Subcutaneous abdominal adipose tissue (tissue), 5 donors: ENCODE measurements at regions not wholly inside any gene's neighbourhood (a gene's known extent, or its start where the extent isn't known, plus 50 kb on each side); places are given as distances from the start of the nearest gene placed in this dataset.

Experiments
- H3K27ac ChIP-seq: one replicate; pipeline ENCODE4 v1.7.0; 2013; ENCODE audit warnings: low read depth, mild to moderate bottlenecking, inconsistent platforms, low read length, moderate library complexity
- H3K27me3 ChIP-seq, 5 donors: one replicate each; pipeline ENCODE4 v1.7.0; 2013; ENCODE audit warnings: low read length in 5 of 5, inconsistent platforms in 1 of 5; ENCODE audit not compliant: control insufficient read depth in 5 of 5, insufficient read depth in 4 of 5
- H3K36me3 ChIP-seq, 5 donors: one replicate each; pipeline ENCODE4 v1.7.0; 2013; ENCODE audit warnings: low read length in 5 of 5; ENCODE audit not compliant: control insufficient read depth in 5 of 5, insufficient read depth in 5 of 5
- H3K4me1 ChIP-seq, 5 donors: one replicate each; pipeline ENCODE4 v1.7.0; 2013; ENCODE audit warnings: low read length in 5 of 5, mild to moderate bottlenecking in 3 of 5, moderate library complexity in 1 of 5; ENCODE audit not compliant: control insufficient read depth in 5 of 5, insufficient read depth in 5 of 5
- H3K4me3 ChIP-seq, 5 donors: one replicate each; pipeline ENCODE4 v1.7.0; 2013; ENCODE audit warnings: low read length in 5 of 5, low read depth in 1 of 5
- H3K9ac ChIP-seq, 5 donors: one replicate each; pipeline ENCODE4 v1.7.0; 2013; ENCODE audit warnings: low read length in 5 of 5, mild to moderate bottlenecking in 4 of 5, moderate library complexity in 3 of 5
- H3K9me3 ChIP-seq, 5 donors: one replicate each; pipeline ENCODE4 v1.7.0; 2013; ENCODE audit warnings: low read length in 5 of 5; ENCODE audit not compliant: control insufficient read depth in 5 of 5
- donor health status: healthy.
- donor health status: healthy.
- donor health status: healthy.
- donor health status: healthy.
- donor health status: healthy.

DNA sequence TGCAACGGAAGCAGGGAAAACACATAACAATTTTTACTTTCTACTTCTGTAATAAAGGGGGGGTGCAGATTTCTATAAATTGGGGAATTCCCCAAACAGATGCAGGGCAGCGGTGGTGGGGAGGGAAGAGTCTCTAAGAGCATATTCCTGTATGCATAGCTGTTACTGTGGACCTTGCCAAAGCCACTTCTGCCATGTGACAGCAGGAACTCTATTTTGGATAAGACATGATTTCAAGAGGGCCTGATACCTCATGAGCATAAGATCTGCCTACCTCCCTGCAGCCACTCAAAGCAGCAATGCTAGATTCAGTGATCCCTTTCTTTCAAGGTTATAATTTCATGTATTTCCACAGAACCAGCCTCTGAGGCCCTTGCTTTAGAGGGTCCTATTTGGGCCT lies 86.2 kb upstream of the CNKSR3 start:
- H3K36me3 ChIP-seq = no peaks in the 10 kb centered on the region
- no peaks in the 10 kb centered on the region for H3K27me3 ChIP-seq
- no peak overlapping the region for H3K27ac ChIP-seq
- no peak overlapping the region for H3K4me3 ChIP-seq
- H3K4me1 ChIP-seq = no peaks in the 10 kb centered on the region
- H3K9ac ChIP-seq = no peak overlapping the region
- H3K9me3 ChIP-seq = no peaks in the 10 kb centered on the region

DNA sequence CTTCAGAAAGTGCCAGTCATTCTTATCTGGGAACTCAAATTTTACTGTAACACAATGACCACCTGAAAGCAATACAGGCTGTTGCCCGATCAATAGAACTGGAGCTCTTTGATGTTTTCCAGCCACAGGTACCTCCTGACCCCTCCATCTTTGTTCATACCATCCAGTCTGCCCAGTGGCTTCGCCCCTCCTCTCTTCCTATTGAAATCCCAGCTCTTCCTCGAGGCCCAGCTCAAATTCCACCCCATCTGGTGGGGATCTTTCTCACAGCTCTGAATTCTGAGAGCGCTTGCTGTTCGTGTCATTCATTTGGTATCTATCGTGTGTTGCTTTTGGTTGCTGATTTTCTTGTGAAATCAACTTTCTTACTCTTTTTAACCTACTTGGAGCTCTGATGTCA lies 87.9 kb upstream of the CNKSR3 start:
- Histone ChIP-seq H3K27ac (no peak overlapping the region), H3K27me3 (peaks cover 0 to 1% (median 0%) of the 10 kb centered on the region in 5 donors), H3K36me3 (no peaks in the 10 kb centered on the region), H3K4me3 (no peak overlapping the region), H3K9ac (no peak overlapping the region), H3K4me1 (no peaks in the 10 kb centered on the region), H3K9me3 (peaks cover 0 to 4% (median 0%) of the 10 kb centered on the region in 5 donors)

DNA sequence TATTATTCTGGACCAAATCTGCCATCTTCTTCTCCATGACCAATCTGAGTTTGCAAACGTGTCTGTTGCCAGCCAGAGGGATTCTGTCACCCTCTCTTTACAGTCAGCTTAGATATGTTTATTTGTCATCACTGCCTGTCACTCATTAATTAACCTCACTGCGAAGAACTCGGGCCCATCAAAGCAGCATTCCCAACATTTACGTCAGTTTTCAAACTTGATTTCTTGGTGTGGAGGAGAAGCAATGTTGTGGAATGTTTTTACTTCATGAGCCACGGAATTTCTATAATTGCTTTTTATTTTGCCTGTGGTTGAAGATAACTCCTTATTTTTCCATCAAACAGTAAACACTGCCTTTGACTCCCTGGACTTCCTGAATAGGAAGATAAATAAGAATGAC lies 91.8 kb upstream of the CNKSR3 start:
- Histone ChIP-seq H3K9me3 (peaks cover 0 to 4% (median 0%) of the 10 kb centered on the region in 5 donors), H3K27ac (no peak overlapping the region), H3K9ac (no peak overlapping the region), H3K27me3 (peaks cover 0 to 3% (median 2%) of the 10 kb centered on the region in 5 donors), H3K36me3 (no peaks in the 10 kb centered on the region), H3K4me1 (no peaks in the 10 kb centered on the region), H3K4me3 (no peak overlapping the region)

DNA sequence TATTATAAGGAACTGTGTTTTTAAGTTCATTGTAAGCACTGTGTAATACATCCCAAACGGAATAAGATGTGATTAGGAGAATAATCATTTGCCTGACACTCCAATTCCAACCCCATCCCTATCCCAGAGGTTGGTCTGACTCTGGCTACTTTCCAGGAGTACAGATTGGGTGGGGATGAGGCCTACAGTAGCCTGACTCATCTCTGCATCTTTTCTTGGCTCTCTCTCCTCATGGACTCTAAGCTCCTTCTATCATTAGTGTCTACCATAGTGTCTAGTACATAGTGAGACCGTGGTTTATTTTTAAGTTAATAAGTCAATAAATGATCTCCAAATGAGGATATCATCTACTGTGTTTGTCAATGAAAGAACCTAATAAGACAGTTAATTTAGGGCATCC lies 92.2 kb upstream of the CNKSR3 start:
- Histone ChIP-seq H3K27me3 (peaks cover 0 to 3% (median 2%) of the 10 kb centered on the region in 5 donors), H3K27ac (no peak overlapping the region), H3K9ac (no peak overlapping the region), H3K9me3 (peaks cover 0 to 4% (median 0%) of the 10 kb centered on the region in 5 donors), H3K36me3 (no peaks in the 10 kb centered on the region), H3K4me1 (no peaks in the 10 kb centered on the region), H3K4me3 (no peak overlapping the region)

DNA sequence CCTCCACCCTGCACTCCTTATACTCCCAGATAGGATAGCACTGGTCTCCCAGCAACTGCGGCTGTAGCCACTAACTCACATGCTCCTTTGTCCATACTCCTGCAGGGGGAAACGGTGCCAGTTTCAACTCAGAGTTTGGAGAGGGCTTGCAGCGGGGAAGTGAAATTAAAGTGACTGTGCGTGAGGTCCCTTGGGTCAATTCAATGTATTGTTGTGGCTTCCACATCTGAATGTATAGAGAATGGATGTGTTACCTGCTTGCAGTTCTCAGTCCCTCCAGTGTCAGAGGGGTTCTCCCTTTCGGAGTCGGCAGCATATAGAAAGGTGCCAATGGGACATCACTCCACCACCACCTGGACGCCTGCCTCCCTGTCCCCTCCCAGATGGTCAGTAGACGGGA lies 93.6 kb upstream of the CNKSR3 start:
- Histone ChIP-seq H3K9me3 (peaks cover 0 to 4% (median 0%) of the 10 kb centered on the region in 5 donors), H3K4me1 (no peaks in the 10 kb centered on the region), H3K4me3 (no peak overlapping the region), H3K27me3 (peaks cover 0 to 3% (median 2%) of the 10 kb centered on the region in 5 donors), H3K36me3 (no peaks in the 10 kb centered on the region), H3K9ac (no peak overlapping the region), H3K27ac (no peak overlapping the region)

DNA sequence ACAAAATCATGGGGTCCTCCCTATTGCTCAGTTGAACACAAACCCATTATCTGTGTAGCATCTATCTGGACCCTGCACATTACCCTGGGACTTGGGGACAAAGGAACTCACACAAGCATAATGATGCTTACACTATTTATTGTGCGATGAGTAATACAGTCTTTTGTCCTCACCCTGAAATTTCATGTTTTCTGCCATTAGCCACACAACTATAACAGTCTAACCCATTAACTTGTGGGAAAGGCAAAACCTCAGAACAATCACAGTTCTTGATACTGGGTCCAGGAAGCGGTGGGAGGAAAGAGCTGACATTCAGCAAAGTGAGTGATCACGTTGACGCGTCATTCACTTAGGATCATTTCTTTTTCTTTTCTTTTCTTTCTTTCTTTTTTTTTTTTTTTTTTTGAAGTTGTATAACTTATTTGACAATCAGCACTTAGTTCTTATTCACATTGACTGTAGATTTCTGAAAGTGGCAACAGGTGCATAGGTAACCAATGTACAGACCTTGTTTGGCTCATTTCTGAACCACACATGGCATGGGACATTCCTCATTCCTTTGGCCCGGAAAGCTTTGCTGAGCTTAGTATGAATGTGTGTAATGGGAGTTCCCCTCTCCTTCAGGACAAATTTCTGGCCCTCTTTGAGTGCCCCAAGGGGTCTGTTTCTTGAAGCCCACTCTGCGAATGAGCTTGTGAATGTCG lies 94.8 kb upstream of the CNKSR3 start:
- Histone ChIP-seq H3K9me3 (peaks cover 0 to 4% (median 0%) of the 10 kb centered on the region in 5 donors), H3K4me1 (no peaks in the 10 kb centered on the region), H3K4me3 (no peak overlapping the region), H3K9ac (no peak overlapping the region), H3K27me3 (peaks cover 0 to 3% (median 2%) of the 10 kb centered on the region in 5 donors), H3K36me3 (no peaks in the 10 kb centered on the region), H3K27ac (no peak overlapping the region)

DNA sequence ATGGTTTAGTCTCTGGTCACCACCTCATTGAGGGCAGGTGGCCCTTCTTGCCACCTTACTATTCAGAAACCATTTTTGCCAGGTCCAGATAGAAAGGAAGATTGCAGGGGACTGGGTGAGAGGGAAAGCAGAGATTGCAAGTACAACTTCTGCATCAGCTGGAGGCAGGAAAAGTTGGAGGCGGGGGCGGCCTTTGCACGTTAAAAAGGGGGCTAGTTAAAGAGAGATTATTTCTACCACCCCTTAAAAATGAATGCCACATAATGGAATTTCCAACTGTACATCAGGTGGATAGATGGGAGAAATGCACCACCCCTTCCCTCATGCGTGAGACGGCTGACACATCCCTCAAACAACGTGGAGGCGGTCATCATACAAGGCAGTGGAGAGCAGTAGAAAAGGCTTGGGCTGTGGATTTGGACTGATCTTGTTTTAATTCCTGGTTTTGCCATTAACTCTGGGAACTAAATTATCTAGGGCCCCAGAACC lies 95.4 kb upstream of the CNKSR3 start:
- H3K4me3 ChIP-seq = no peak overlapping the region
- peaks cover 0 to 4% (median 0%) of the 10 kb centered on the region in 5 donors for H3K9me3 ChIP-seq
- no peak overlapping the region for H3K27ac ChIP-seq
- H3K9ac ChIP-seq = no peak overlapping the region
- H3K4me1 ChIP-seq = no peaks in the 10 kb centered on the region
- H3K36me3 ChIP-seq = no peaks in the 10 kb centered on the region
- peaks cover 0 to 3% (median 2%) of the 10 kb centered on the region in 5 donors for H3K27me3 ChIP-seq

DNA sequence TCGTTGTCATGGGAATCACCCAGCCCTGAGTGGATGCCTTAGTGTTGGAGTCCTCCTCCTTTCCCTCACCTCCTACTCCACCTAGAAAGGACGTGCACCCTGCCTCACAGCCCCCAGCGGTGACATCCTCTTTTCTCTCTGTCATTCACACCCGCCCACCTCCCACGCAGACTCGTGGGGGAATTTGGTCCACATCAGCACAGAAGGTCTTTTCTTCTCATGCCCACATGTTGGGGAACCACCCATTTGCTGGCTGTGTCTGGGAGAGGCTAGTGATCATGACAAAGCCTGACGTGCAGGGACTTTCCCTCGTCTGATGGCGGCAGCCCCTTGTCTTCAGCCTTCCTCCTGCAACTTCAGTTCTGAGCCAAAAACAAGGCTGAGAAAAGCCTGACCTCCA lies 96.0 kb upstream of the CNKSR3 start:
- H3K27ac ChIP-seq = no peak overlapping the region
- H3K4me3 ChIP-seq = no peak overlapping the region
- H3K27me3 ChIP-seq = peaks cover 0 to 3% (median 2%) of the 10 kb centered on the region in 5 donors
- H3K36me3 ChIP-seq = no peaks in the 10 kb centered on the region
- no peaks in the 10 kb centered on the region for H3K4me1 ChIP-seq
- peak overlapping the region in 1 of 5 donors; percentile 21 for H3K9ac ChIP-seq
- peaks cover 0 to 4% (median 0%) of the 10 kb centered on the region in 5 donors for H3K9me3 ChIP-seq

DNA sequence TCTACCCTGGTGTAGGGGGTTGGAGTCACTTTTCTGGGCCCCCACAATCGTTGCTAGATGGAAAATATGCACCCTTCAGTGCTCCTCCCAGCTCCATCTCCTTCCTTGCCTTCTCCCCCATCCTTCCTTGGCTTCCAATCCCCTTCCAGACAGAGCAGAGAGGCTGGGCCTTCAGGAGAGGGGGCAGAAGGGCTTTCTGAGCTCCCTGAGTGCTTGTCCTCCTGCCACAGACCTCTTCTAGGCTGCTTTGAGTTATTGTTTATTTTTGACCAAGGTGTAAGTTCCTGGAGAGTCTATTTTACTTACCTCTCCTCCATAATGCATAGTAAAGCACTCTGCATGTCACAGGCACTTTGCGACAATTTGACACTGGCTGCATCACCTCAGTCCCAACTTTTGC lies 96.4 kb upstream of the CNKSR3 start:
- Histone ChIP-seq H3K9ac (no peak overlapping the region), H3K27me3 (peaks cover 0 to 3% (median 2%) of the 10 kb centered on the region in 5 donors), H3K27ac (no peak overlapping the region), H3K4me1 (no peaks in the 10 kb centered on the region), H3K4me3 (no peak overlapping the region), H3K9me3 (peaks cover 0 to 4% (median 0%) of the 10 kb centered on the region in 5 donors), H3K36me3 (no peaks in the 10 kb centered on the region)

DNA sequence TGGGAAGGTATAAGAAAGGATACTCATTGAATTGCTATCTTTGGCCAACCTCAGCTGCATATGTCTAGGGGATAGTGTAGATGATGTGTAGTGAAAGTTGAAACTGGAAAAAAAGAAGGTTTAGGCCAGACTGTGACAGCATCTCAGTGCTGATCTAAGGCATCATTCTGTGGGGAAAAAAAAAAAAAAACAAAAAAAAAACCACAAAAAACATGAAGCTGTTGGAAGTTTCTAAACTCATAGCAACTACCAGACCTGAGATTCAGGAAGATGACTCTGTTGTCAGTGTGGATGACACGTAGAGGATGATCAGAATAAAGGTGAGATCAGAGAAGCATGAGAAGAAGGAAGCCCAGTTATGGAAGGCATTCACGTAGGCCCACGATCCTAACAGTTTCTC lies 100.8 kb upstream of the CNKSR3 start:
- H3K9me3 ChIP-seq = no peaks in the 10 kb centered on the region

More for the DNA sequence above, 100.8 kb upstream of the CNKSR3 start:
- no peak overlapping the region for H3K4me3 ChIP-seq
- no peaks in the 10 kb centered on the region for H3K4me1 ChIP-seq
- H3K27ac ChIP-seq = no peak overlapping the region
- H3K27me3 ChIP-seq = peaks cover 0 to 5% (median 0%) of the 10 kb centered on the region in 5 donors
- no peaks in the 10 kb centered on the region for H3K36me3 ChIP-seq
- H3K9ac ChIP-seq = no peak overlapping the region
